HEK293 (cell line): ENCODE measurements at regions not wholly inside any gene's neighbourhood (a gene's known extent, or its start where the extent isn't known, plus 50 kb on each side); places are given as distances from the start of the nearest gene placed in this dataset.

Experiments
- CTCF ChIA-PET: fragments of 350-600 bp; formaldehyde crosslinking; extraction: SDS; loops from one replicate; lab custom pipeline; 2021; ENCODE audit warnings: antibody characterized with exemption; lab: Yijun Ruan, JAX
- POLR2A ChIA-PET: fragments of 300-600 bp; formaldehyde crosslinking; extraction: SDS; loops from one replicate; lab custom pipeline; 2020; ENCODE audit warnings: antibody characterized with exemption, inconsistent platforms; lab: Yijun Ruan, JAX
- H3K27ac ChIP-seq: fragments of 200-500 bp; sonication (Bioruptor generic); 2 replicates; pipeline ENCODE4 v1.5.1; 2014; ENCODE audit warnings: low read depth, low read length, control low read depth, inconsistent platforms; ENCODE audit errors: extremely low read depth
- H3K36me3 ChIP-seq, 2 experiments: fragments of 200-500 bp in 1 of 2; sonication (Bioruptor generic) in 1 of 2; 1 replicate in 1 of 2; 2 replicates in 1 of 2; pipeline ENCODE4 v1.5.1; 2014 to 2017; ENCODE audit warnings: inconsistent platforms in 2 of 2, low read length in 2 of 2; ENCODE audit not compliant: control insufficient read depth in 2 of 2, insufficient read depth in 1 of 2
- H3K4me1 ChIP-seq: fragments of 200-500 bp; sonication (Bioruptor generic); 2 replicates; pipeline ENCODE4 v1.5.1; 2014; ENCODE audit warnings: mild to moderate bottlenecking, low read length, inconsistent platforms; ENCODE audit not compliant: control insufficient read depth, insufficient read depth
- H3K4me3 ChIP-seq: 2 replicates; pipeline ENCODE4 v1.5.1; 2011; ENCODE audit warnings: low read depth, mild to moderate bottlenecking, control low read depth, low read length, moderate library complexity
- H3K9me3 ChIP-seq: fragments of 200-500 bp; sonication (Bioruptor generic); 2 replicates; pipeline ENCODE4 v1.5.1; 2014; ENCODE audit warnings: low read depth, low read length, inconsistent platforms; ENCODE audit not compliant: control insufficient read depth, insufficient read depth
- FEZF1 ChIP-seq: fragments of 450-650 bp; formaldehyde crosslinking; IDR thresholded peaks from 2 replicates; pipeline ENCODE4 v1.5.1; 2016; ENCODE audit warnings: missing biosample characterization, missing genetic modification characterization
- HOXC10 ChIP-seq: sonication (generic); formaldehyde crosslinking; IDR thresholded peaks from 2 replicates; pipeline ENCODE4 v1.8.1; 2023; ENCODE audit warnings: mild to moderate bottlenecking, missing genetic modification reagents
- KLF9 ChIP-seq: fragments of 450-650 bp; formaldehyde crosslinking; IDR thresholded peaks from 2 replicates; pipeline ENCODE4 v1.5.1; 2016; ENCODE audit warnings: missing biosample characterization, missing genetic modification characterization, low read depth
- PATZ1 ChIP-seq: fragments of 450-650 bp; formaldehyde crosslinking; IDR thresholded peaks from 2 replicates; pipeline ENCODE4 v1.5.1; 2016; ENCODE audit warnings: missing biosample characterization, missing genetic modification characterization
- ZNF121 ChIP-seq: fragments of 450-650 bp; formaldehyde crosslinking; IDR thresholded peaks from 2 replicates; pipeline ENCODE4 v1.5.1; 2016; ENCODE audit warnings: missing biosample characterization, missing genetic modification characterization
- ZNF16 ChIP-seq: fragments of 450-650 bp; formaldehyde crosslinking; IDR thresholded peaks from 2 replicates; pipeline ENCODE4 v1.5.1; 2016; ENCODE audit warnings: low read depth, missing biosample characterization, missing genetic modification characterization
- ZNF175 ChIP-seq: fragments of 450-650 bp; formaldehyde crosslinking; IDR thresholded peaks from 2 replicates; pipeline ENCODE4 v1.5.1; 2016; ENCODE audit warnings: missing biosample characterization, missing genetic modification characterization
- ZNF223 ChIP-seq: fragments of 450-650 bp; formaldehyde crosslinking; IDR thresholded peaks from 2 replicates; pipeline ENCODE4 v1.5.1; 2016; ENCODE audit warnings: missing biosample characterization, missing genetic modification characterization
- ZNF23 ChIP-seq: fragments of 450-650 bp; formaldehyde crosslinking; IDR thresholded peaks from 2 replicates; pipeline ENCODE4 v1.5.1; 2016; ENCODE audit warnings: missing biosample characterization, missing genetic modification characterization, borderline replicate concordance
- ZNF24 ChIP-seq: fragments of 450-650 bp; formaldehyde crosslinking; IDR thresholded peaks from 2 replicates; pipeline ENCODE4 v1.5.1; 2016; ENCODE audit warnings: missing biosample characterization, missing genetic modification characterization
- ZNF274 ChIP-seq, 2 experiments: fragments of 200-500 bp in 1 of 2; fragments of 450-650 bp in 1 of 2; sonication (Bioruptor generic) in 1 of 2; formaldehyde crosslinking in 1 of 2; IDR thresholded peaks; 2 replicates each; pipeline versions ENCODE4 v1.5.1 to v1.6.1; 2014 to 2016; ENCODE audit warnings: borderline replicate concordance in 1 of 2, inconsistent platforms in 1 of 2, low read length in 1 of 2, missing biosample characterization in 1 of 2, missing genetic modification characterization in 1 of 2
- ZNF488 ChIP-seq: fragments of 450-650 bp; formaldehyde crosslinking; IDR thresholded peaks from 2 replicates; pipeline ENCODE4 v1.5.1; 2016; ENCODE audit warnings: missing biosample characterization, missing genetic modification characterization
- ZNF610 ChIP-seq: fragments of 450-650 bp; formaldehyde crosslinking; IDR thresholded peaks from 2 replicates; pipeline ENCODE4 v1.5.1; 2016; ENCODE audit warnings: missing biosample characterization, missing genetic modification characterization, borderline replicate concordance
- ZNF624 ChIP-seq: fragments of 450-650 bp; formaldehyde crosslinking; IDR thresholded peaks from 2 replicates; pipeline ENCODE4 v1.5.1; 2017; ENCODE audit warnings: missing biosample characterization, missing genetic modification characterization
- ZNF645 ChIP-seq: fragments of 450-650 bp; formaldehyde crosslinking; IDR thresholded peaks from 2 replicates; pipeline ENCODE4; 2016; ENCODE audit warnings: missing biosample characterization, missing genetic modification characterization
- ZNF777 ChIP-seq: fragments of 450-650 bp; formaldehyde crosslinking; IDR thresholded peaks from 2 replicates; pipeline ENCODE4 v1.5.1; 2017; ENCODE audit warnings: missing biosample characterization, missing genetic modification characterization, borderline replicate concordance
- ZNF791 ChIP-seq: fragments of 450-650 bp; formaldehyde crosslinking; IDR thresholded peaks from 2 replicates; pipeline ENCODE4 v1.5.1; 2016; ENCODE audit warnings: missing biosample characterization, missing genetic modification characterization

GRCh38 chr3:145623349-145623748, 537.6 kb downstream of the PLOD2 start:
- Histone ChIP-seq H3K9me3 (no peaks in the 10 kb centered on the region), H3K4me3 (no peak overlapping the region), H3K4me1 (no peaks in the 10 kb centered on the region), H3K36me3 (no peaks in the 10 kb centered on the region)
- POLR2A ChIA-PET, result no interaction called here
- TF ChIP-seq PATZ1 (tag by site-specific recombination) (no peak), HOXC10 (no peak), ZNF175 (no peak), ZNF23 (tag by site-specific recombination) (no peak), ZNF223 (tag by site-specific recombination) (no peak), KLF9 (tag by site-specific recombination) (no peak), ZNF791 (tag by site-specific recombination) (no peak), ZNF488 (no peak), ZNF777 (tag by site-specific recombination) (no peak)
- TF ChIP-seq, all 188 proteins: peak for 0
- no peak overlapping the region for H3K27ac ChIP-seq
- CTCF ChIA-PET, result no interaction called here

GRCh38 chr3:145628211-145628610, 532.8 kb downstream of the PLOD2 start:
- H3K36me3 ChIP-seq, result no peaks in the 10 kb centered on the region
- TF ChIP-seq ZNF24 (no peak), ZNF610 (tag by site-specific recombination) (no peak), ZNF624 (no peak), ZNF274 (IDR thresholded peaks at IDR 0.05; ENCODE audit: low read length) (no peak), ZNF274 (tag by site-specific recombination; IDR thresholded peaks at IDR 0.05; ENCODE audit: borderline replicate concordance) (no peak), FEZF1 (tag by site-specific recombination) (no peak), PATZ1 (tag by site-specific recombination) (no peak), ZNF645 (tag by site-specific recombination) (no peak)
- ChIA-PET POLR2A (no interaction called here), CTCF (no interaction called here)
- H3K4me1 ChIP-seq, result no peaks in the 10 kb centered on the region
- no peak overlapping the region for H3K27ac ChIP-seq
- no peaks in the 10 kb centered on the region for H3K9me3 ChIP-seq
- H3K4me3 ChIP-seq, result no peak overlapping the region

GRCh38 chr3:145637105-145637504, 523.9 kb downstream of the PLOD2 start:
- H3K9me3 ChIP-seq, result no peaks in the 10 kb centered on the region
- TF ChIP-seq ZNF16 (tag by site-specific recombination) (no peak), ZNF121 (tag by site-specific recombination) (no peak)
- H3K36me3 ChIP-seq, result no peaks in the 10 kb centered on the region
- no peaks in the 10 kb centered on the region for H3K4me1 ChIP-seq
- ChIA-PET POLR2A (no interaction called here), CTCF (no interaction called here)
- no peak overlapping the region for H3K27ac ChIP-seq
- H3K4me3 ChIP-seq, result no peak overlapping the region
